Right lobe of liver (tissue), 4 donors: ENCODE measurements at regions not wholly inside any gene's neighbourhood (a gene's known extent, or its start where the extent isn't known, plus 50 kb on each side); places are given as distances from the start of the nearest gene placed in this dataset.

Experiments
- CTCF ChIP-seq, 4 donors: fragments of 200-600 bp in 3 of 4; fragments of 450-650 bp in 1 of 4; IDR thresholded peaks; one replicate each; pipeline versions ENCODE4 v1.5.1 to v1.8.0; 2016 to 2022; ENCODE audit warnings: antibody characterized with exemption in 4 of 4, mild to moderate bottlenecking in 2 of 4
- POLR2A ChIP-seq: fragments of 450-650 bp; IDR thresholded peaks from one replicate; pipeline ENCODE4 v1.6.1; 2017; ENCODE audit warnings: antibody characterized with exemption, mild to moderate bottlenecking
- donor health status: DM: no; HTN: no; CAD: no.
- donor health status: DM: no; HTN: no; CAD: no.
- donor health status: DM: no; HTN: yes; CAD: no.

DNA sequence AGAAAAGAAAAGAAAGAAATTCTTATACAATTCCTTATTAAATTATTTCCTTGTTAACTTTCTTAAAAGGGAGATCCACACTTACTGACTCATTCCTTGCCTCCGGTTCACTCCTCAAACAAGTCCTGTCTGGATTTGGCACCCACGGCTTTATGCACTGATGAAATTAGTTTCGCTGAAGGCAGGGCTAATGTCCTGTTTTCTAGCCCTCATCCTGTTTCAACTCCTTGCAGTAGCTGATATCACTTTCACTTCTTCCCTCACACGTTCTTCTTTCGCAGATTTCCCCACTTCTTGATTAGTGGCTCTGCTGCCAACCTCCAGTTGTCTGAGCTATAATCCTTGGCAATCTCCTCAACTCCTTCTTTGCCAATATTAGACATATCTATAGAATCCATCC lies 215.2 kb downstream of the URB2 start:
- TF ChIP-seq POLR2A, result no peak
- no peak for TF ChIP-seq CTCF (IDR thresholded peaks at IDR 0.05)
